COLO829 (cell line): ENCODE measurements at regions not wholly inside any gene's neighbourhood (a gene's known extent, or its start where the extent isn't known, plus 50 kb on each side); places are given as distances from the start of the nearest gene placed in this dataset.

Experiments used
- DNase-seq: peaks from one replicate; pipeline ENCODE4 v3.0.0; 2012; ENCODE audit warnings: low spot score

DNA sequence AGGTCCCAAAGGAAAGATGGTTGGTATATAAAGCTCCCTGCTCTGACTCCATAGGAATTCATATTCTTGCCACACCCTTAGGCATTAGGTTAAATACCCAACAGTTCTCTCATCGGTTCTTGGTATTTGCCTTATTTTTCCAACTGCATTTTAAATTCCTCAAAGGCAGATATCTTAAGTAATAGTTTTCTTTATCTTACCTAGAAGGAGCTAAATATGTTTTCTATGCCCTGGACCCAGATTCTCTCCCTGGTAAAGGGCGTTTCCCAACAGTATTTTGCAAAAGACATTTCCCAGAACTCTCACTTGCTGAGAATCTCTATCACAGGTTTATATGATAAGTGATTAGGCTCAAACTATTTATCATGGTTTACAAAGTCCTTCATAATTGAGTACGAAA lies 158.6 kb upstream of the BDNF start:
- DNase-seq = no peak

DNA sequence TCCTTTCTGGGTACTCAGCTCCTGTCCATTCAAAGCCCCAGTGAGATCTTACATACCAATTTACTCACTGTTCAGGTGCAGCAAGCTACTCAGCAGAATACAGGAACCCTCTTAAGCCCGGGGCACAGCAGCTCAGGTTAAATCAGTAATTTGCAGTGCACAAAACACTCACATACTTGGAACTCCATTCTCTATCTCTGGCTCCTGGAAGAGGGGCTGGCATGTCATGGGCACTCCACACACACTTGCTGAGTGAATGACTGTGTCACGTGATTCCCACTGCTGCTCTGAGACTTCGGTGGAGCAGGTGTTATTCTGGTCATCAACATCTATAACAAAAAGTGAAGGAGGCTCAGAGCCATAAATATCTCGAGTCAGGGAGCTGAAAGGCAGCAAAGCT lies 157.3 kb upstream of the BDNF start:
- DNase-seq = no peak

DNA sequence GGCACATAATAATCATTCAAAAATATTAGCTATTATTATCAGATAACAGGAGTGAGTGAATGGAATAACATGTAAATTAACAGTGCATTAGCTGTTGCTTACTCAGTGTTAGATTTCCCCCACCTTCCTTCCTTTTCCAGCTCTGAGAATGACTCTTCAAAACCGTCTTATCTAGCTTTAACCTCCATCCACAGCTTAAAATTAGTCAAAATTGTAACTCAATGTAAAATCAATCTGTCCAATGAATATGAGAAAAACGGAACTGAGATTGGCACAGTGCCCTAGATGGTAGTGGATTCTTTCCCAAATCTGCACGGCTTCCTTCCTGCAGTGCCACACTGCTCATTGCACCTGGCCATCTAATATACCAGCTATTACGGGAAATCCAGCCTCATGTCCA lies 156.8 kb upstream of the BDNF start:
- DNase-seq = no peak

DNA sequence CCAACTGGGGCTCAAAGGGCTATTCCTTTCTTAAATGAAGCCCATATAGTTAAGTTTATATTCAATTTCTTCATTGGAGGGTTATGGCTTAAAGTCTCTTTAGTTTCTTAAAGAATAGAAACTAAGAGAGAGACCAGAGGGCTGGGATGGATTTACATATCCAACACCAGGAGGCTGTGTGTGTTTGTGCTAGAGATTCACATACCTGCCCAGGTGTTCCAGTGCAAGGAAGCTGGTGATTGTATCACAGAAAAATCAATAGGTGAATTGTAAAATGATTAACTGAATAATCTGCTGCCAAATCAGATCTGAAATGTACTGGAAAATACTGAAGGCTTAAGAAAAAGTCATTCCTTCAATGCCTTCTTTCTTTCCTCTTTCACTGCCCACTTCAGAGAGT lies 148.2 kb upstream of the BDNF start:
- DNase-seq = no peak

DNA sequence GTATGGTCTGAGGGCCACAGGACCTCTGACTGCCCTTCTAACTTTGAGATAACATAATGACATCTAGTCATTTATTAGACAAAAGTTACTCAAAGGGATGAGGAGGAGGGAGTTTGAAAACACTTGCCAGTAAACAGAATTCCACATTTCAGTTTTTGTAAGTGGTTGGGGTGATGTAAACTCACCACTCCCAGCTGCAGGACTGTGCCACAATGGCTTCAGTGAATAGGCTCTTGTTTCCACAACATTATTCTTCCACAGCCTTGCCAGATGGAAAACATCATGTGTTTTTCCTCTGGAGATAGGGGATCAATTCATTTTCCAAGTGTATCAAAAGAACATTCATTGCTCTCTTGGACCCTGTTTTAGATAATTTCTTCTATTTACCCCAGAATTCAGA lies 147.2 kb upstream of the BDNF start:
- peak; percentile 69 for DNase-seq

DNA sequence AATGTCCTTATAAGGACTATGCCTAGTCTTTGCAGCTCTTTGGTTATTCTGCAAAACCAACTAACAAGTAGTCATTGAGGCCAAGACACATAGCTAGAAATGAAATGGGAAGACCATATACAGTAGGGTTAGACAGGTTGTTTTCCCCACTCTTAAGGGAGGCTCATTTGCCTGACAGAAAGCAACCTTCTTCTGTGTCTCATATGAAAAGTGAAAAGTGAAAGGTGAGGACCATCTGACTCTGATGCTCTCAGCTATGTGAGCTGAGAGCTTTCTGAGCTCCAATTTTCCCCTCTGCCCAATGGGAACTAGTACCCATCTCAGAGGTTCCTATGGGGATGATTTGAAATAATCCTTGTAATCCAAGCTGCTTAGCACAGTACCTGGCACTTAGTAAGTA lies 142.0 kb upstream of the BDNF start:
- no peak for DNase-seq

DNA sequence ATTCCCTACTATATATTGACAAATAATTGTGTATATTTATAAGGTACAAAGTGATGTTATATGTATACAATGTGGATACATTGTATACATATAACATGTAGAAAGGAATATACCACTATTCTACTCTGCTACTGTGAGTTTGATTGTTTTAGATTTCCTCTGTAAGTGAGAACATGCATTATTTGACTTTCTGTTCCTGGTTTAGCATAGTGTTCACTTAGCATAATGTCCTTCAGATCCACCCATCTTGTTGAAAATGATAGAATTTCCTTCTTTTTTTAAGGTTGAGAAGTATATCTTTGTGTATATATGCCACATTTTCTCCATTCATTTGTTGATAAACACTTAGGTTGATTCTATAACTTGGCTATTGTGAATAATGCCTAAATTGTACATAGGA lies 140.8 kb upstream of the BDNF start:
- no peak for DNase-seq

DNA sequence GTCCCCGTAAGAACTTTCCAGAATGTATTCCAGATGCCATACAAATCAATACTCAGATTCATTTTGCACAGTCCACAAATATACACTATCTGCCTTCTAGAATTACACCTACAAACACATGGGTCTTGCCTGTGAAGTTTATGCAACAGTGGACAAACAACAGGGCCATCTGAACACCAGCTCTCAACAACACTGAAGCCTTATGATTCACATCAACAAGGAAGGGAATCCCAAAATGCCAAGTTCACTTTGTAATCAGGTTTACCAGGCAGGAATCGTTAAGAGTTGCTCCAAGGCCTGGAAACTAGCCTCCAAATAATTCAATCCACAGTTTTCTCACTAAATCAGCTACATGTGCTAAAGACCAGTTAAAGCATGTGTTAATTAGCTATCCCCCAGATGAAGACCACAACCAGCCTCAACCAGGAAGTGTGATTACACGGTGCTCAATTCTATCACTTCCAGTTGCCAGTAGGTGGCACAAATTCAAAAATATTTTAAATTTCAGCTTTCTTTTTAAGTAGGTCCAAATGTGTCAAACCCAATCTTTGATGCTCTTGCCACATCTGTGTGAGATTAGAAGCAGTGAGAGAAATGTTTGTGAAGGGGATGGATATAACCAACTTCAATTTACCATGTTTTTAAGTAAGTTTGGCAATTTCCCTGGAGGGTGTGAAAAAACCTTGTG lies 139.1 kb upstream of the BDNF start:
- peak; percentile 24 for DNase-seq

DNA sequence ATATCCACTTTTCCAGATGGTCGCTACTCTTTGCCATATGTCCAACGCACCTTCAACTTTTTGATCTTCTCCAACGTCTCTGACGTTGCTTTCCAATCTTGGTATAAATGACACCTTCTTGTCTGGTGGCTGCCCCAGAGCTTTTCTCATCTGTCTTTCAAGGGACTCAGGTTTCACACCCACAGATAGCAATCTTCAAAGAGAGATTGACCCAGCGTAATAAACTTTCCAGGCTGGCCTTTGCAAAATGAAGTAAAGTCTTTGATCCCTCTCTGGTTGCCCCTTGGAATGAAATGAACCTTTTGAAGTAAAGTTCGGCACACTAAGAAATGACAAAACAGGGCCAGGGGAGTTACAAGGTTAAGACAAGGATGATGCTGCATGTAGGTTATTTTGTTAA lies 138.4 kb upstream of the BDNF start:
- no peak for DNase-seq

DNA sequence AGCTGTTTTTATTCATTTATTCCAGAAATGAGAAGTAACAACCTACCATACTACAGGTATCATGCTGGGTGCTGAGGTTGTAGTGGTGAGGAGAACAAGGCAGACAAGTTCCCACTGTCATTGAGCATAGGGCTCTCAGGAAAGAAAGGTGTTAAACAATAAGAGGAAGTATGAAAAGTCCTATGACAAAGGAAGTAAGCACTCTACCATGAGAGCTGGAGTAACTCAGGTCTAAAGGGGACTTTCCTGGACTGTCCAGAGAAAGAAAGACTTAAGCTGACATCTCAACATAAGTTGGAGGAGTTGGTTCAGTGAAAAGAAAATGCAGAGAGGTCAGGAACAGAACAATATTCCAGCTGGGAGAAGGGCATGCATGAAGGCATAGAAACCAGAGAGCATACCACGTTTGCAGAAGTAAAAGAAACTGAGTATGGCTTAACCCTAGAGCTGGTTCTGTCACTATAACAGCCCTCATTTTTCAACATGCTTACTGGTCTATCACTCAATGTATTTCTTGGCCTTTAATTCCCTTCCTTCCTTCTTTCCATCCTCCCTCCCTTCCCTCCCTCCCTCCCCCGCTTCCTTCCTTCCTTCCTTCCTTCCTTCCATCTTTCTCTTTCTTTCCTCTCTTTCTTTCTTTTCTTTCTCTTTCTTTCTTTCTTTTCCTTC lies 137.8 kb upstream of the BDNF start:
- DNase-seq = no peak

DNA sequence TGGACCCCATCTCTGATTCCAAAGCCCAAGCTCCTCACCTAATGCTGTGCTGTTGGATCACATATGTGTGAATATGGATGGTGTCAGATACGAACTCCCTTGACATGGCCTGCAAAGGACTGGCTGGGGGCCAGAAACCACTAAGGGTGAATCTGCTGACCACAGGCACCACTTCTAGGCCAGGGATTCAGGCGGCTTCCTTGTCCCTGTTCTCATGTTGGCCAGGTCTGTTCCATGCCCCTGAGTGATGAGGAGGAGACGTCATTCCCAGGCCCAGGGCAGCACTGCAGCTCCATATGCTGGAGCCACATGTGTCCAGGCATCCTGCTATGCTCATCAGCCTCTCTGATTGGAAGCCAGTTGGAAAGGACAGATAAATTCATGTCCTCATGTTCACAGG lies 130.0 kb upstream of the BDNF start:
- DNase-seq = no peak

DNA sequence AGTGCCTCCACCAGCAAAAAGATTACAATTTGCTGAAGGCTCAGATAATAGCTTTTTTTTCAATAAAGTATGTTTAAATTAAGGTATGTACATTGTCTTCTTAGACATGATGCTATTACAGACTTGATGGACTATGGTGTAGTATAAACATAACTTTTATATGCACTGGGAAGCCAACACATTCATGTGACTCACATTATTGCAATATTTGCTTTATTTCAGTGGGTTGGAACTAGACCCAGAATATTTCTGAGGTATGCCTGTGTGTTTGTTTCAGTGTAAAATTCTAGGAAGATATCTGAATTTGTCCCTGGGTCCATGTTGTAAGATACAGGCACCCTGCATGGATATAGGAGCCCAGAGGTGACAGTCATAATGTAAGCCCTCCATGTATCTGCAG lies 120.0 kb upstream of the BDNF start:
- no peak for DNase-seq

DNA sequence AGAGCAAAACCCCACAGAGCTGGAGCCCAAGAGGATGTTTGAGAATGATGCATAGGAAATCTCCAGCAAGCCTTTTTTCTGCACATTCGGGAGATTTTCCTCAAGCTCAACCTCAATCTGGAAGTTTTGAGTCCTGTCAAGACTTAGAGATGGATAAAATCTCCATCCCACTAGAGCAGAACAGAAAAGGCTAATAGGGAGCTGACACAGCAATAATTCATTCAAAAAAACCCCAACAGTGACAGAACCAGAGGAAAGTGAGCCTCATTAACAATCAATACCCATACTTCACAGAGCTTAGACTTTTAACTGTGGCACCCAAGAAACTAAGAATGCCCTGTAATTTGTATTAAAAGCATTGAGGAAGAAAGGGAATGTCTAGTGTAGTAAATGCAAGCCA lies 115.9 kb upstream of the BDNF start:
- DNase-seq = no peak

DNA sequence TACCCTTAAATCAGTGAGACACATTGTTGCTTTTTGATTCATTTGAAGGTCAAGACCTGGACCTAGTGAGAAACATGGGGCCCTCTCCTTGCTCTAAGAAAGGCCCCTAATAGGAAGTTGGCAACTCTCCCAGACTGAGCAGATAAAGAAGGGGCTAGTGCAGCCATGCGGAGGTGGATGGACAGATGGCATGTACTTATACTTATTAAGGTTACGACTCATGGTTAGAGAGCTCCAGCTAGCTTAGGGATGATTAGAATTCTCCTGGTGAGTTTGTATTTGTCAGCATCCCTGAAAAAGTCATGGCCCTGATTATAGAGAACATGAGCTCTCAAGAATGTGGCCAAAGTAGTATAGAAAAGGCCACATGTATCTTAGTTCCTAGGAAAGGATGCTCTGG lies 112.1 kb upstream of the BDNF start:
- no peak for DNase-seq

DNA sequence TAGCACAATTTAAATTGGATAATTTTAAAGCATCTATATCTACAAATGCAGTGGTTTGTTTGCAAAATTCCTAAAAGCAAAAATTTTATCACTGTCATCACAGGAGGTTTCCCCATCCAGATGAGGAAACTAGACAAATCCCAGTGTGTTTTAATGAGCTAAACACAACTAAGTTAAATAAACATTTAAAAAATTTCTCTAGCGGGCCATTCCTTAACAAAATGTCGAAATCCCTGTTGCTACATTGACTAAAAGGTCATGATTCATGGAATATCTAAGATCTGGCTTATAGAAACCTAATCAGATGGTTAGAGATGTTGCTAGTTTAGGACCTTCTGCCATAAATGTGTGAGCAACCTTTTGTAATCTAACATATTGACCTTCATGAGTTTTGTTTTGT lies 107.3 kb upstream of the BDNF start:
- DNase-seq = no peak

DNA sequence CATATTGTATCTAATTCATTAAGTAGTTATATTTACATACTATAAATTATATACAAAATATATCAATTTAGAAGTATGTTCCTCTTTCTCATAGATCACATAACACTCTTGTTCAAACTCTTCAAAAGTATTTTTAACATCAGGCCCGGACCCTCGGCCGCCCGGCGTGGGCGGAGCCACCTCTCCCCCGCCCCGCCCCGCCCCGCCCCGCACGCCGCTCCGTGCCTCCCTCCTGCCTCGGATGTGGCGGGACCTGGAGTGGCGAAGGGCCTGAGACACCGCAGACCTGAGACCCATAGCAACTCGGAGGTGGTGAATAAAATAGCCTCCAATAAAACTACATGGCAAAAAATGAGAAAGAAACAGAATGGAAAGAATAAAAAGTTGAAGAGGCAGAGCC lies 105.9 kb upstream of the BDNF start:
- no peak for DNase-seq

DNA sequence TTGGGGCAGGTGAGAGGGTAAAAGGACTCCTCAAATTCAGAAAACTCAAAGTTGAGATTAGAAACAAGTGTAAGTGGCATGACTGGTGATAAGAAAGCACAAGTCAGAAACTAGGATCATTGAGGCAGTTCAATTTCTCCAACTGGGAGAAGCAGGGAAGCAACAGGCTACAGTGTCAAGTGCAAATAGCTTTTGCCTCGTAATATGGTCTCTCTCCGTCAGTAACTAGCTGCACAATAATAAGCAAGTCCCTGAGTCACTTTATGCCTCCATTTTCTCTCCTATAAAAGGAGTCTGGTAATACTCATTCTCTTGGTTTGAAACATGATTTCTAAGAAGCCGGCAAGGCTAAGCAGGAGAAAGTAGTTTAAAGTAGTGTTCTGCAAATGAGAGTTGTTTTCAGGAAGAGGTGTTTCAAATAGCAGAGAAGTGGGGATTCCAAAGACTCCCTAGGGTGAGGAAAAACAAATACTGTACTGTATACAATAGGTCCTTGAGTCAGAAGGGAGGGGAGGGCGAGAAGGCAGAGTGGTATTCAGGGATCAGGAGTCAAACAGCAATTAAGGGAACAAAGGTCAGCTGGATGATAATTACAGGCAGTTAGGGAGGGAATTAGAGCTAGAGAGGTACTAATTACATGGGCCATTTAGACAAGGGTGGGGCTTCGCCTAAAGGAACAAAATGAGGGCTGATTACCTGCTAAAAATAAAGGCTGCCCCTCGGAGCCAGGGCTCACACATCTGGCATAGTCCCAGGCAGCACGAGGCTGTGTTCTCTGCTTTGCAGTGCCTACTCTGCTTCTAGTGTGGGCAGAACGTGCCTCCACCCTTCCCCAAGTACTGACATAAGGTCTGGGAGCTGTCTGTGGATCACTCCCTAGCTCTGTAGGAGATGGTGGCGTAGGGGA lies 96.0 kb upstream of the BDNF start:
- DNase-seq = peak; percentile 31

DNA sequence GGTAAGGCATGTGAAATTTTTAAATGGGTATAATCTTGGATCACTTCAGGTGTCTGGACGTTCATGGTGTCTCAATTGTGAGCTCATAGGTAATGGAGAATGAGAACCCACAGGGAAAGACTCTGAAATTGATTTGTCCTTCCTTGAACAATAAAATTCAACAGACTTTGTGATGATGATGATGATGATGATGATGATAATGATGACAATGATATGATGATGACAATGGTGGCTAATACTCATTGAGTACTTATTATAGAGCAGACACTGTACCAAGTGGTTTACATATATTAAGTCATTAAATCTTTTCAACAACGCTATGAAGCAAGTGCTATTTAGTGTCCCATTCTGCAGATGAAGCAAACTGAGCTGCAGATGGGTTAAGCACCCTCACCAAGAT lies 86.6 kb upstream of the BDNF start:
- no peak for DNase-seq

DNA sequence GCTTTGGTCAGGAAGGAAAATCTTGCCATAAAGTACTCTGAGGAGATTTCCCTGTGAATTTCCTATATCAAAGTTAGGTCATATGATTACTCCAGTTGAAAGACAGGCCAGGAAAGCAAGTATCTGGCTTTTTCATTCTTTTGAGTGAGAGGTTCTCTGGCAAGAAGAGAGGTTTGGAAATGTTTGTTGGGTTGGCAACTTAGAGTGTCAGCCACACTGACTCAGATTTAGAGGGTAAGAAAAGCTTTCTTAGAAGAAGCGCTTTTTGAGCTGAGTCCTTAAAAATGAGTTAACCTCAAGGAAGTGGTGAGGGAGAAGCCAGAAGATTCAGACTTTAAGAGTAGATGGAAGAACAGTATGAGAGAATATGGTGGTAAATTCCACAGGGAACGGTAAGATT lies 86.1 kb upstream of the BDNF start:
- DNase-seq = no peak

DNA sequence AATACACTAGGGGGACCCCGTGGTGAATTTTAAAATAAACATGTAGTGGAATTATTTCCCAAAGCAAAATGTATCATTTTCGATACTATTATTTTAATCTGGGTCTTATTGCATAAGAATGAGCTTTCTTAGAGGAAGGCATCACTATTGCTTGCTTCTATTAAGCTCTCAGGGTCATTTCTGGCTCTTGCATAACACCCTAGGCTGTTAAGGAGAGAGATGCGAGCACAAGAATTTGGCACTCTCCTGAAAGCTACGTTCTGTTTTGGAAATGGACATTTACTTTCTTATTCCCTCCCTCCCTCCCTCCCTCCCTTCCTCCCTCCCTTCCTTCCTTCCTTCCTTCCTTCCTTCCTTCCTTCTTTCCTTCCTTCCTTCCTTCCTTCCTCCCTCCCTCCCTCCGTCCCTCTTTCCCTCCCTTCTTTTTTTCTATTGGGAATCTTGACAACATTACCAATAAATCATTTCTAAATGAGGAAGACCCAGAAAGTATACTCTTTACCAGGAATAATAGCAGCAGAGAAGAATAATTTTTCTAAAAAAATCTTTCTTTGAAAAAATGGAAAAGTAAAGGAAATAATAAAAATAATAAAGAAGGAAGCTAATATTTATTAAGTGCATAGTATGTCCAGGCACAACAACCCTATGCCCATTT lies 83.6 kb upstream of the BDNF start:
- no peak for DNase-seq

DNA sequence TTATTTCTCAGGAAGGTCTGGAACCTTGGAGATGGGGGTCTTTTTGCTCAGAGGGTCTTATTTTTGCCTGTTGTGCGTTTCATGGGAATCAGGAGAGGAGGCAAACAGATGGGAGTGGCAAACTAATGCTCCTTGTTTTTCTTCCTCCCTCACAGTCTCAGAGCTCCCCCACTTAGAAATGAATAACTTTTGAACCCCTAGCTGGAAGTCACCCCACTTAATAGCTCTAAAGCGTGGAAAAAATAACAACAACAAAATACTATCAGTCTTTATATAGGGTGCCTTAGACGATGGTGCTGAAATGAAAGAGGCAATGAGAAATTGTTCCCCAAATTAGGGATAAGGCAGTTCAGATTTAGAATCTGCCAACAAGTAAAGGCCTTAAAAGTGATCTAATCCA lies 76.8 kb upstream of the BDNF start:
- no peak for DNase-seq

DNA sequence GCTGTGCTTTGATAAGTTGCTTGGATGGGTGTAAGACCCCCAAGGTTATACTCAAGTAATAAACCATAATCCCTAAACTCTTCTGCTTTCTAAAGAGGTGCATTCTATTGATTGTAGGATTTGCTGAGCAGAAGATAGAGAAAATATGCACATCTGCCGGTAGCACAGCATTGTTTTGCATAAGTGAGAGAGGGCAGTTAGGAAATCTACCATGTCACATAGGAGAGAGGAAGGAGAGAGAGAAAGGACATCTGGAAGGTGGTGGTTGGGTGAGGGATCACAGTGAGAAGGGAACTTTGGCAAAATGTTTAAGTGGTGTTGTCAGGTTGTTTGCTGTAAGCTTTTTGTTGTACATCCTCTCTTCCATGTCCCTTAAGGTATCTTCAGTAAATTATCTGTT lies 73.6 kb upstream of the BDNF start:
- no peak for DNase-seq

DNA sequence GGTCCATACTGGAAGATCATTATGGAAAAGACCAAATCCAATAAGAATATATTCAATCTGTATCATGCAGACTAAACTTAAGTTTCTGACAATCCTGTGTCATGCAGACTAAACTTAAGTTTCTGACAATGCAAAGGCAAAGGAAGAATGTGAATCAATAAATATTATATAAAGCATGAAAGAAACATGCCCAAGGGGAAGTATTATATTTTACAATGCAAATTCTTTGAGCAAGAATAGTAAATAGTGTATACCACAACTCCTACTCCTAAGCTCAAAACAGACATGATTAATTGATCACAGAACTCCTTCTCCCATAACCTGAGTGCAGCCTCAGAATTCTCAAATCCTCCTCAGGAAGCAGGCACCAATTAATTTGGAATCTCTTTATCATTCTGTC lies 71.3 kb upstream of the BDNF start:
- DNase-seq = peak; percentile 74
